ENCODE measurements at regions not wholly inside any gene's neighbourhood (a gene's known extent, or its start where the extent isn't known, plus 50 kb on each side); places are given as distances from the start of the nearest gene placed in this dataset.

DNA sequence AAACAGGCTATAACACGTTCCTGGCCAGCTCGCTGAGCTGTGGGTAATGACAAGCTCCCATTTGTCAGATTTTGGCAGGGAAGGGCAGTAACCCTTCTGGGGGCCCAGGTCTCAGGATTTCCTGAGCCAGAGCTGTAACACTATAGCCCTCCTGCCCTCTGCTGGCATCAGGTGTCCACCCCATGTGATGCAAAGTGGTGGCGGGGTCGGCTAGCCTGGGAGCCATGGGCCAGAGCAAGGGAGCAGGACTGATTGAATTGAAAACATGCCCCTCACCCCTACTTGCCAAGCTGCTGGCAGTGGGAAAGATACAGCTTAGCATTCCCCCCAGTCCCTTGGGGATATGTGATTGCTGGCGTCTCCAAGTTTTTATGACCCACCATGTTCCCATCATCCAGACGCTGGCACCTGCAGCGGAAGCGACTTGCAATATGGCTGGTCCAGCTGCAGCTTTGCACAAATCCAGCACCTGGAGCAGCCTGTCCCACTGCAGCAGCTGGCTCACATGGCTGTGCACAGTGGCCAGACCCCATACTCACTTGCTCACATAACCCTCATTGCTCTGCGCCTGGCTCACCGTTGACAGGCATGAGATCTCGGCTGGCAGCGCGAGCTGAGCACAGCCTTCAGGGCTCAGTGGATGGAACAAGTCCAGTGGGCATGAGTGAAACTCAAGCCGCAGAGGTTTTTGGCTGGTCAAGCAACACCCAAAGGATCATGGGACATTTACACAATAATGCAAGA lies 1147.8 kb downstream of the JRKL start:
- TF ChIP-seq, protein P1, sequence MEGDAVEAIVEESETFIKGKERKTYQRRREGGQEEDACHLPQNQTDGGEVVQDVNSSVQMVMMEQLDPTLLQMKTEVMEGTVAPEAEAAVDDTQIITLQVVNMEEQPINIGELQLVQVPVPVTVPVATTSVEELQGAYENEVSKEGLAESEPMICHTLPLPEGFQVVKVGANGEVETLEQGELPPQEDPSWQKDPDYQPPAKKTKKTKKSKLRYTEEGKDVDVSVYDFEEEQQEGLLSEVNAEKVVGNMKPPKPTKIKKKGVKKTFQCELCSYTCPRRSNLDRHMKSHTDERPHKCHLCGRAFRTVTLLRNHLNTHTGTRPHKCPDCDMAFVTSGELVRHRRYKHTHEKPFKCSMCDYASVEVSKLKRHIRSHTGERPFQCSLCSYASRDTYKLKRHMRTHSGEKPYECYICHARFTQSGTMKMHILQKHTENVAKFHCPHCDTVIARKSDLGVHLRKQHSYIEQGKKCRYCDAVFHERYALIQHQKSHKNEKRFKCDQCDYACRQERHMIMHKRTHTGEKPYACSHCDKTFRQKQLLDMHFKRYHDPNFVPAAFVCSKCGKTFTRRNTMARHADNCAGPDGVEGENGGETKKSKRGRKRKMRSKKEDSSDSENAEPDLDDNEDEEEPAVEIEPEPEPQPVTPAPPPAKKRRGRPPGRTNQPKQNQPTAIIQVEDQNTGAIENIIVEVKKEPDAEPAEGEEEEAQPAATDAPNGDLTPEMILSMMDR (IDR thresholded peaks at IDR 0.05; ENCODE audit: low read depth, low read length) = no peak
- no peak for TF ChIP-seq POLR2A (IDR thresholded peaks at IDR 0.05; ENCODE audit: extremely low read depth, insufficient read length)

All from NB4 (cell line).